RWPE1 (cell line): ENCODE measurements at regions not wholly inside any gene's neighbourhood (a gene's known extent, or its start where the extent isn't known, plus 50 kb on each side); places are given as distances from the start of the nearest gene placed in this dataset.

Experiments used
- CTCF ChIA-PET: fragments of 350-600 bp; sonication (Branson Sonifier 250); formaldehyde crosslinking; extraction: SDS; loops from one replicate; lab custom pipeline; 2021; lab: Yijun Ruan, JAX
- POLR2A ChIA-PET: fragments of 400-600 bp; formaldehyde crosslinking; extraction: SDS; loops from one replicate; lab custom pipeline; 2020; ENCODE audit warnings: antibody characterized with exemption; ENCODE audit not compliant: low non-redundant PET; lab: Yijun Ruan, JAX
- DNase-seq: peaks from one replicate; pipeline ENCODE4 v3.0.0; 2012; ENCODE audit warnings: low spot score
- H3K27ac ChIP-seq: fragments of 450-650 bp; 2 replicates; pipeline ENCODE4 v1.5.1; 2017
- TF ChIP-seq, protein P1 (sequence below): fragments of 450-650 bp; conservative IDR thresholded peaks from 2 replicates; pipeline ENCODE4 v1.5.1; 2017; ENCODE audit warnings: low read depth, mild to moderate bottlenecking

DNA sequence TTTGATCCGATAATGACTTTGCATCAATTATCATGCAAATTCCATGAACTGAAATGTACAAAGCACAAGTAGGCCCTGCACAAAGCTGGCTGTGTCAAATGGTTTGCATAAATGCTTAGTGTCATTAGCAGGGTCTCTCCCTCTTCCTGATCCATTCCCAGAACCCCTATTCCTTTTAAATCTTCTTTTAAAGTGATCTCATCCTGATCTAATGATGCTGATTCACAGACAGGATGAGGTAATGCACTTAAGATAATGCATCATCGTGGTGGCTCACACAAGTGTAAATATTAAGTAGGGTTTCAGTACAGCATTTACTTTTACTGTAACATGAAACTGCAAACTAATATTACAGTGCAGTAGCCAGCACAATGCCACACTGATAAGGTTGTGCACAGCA is 304.8 kb upstream of the SOX11 start:
- no peak overlapping the region for H3K27ac ChIP-seq
- CTCF ChIA-PET, result no interaction called here
- POLR2A ChIA-PET, result no interaction called here
- TF ChIP-seq, protein P1, sequence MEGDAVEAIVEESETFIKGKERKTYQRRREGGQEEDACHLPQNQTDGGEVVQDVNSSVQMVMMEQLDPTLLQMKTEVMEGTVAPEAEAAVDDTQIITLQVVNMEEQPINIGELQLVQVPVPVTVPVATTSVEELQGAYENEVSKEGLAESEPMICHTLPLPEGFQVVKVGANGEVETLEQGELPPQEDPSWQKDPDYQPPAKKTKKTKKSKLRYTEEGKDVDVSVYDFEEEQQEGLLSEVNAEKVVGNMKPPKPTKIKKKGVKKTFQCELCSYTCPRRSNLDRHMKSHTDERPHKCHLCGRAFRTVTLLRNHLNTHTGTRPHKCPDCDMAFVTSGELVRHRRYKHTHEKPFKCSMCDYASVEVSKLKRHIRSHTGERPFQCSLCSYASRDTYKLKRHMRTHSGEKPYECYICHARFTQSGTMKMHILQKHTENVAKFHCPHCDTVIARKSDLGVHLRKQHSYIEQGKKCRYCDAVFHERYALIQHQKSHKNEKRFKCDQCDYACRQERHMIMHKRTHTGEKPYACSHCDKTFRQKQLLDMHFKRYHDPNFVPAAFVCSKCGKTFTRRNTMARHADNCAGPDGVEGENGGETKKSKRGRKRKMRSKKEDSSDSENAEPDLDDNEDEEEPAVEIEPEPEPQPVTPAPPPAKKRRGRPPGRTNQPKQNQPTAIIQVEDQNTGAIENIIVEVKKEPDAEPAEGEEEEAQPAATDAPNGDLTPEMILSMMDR, result no peak
- no peak for DNase-seq

DNA sequence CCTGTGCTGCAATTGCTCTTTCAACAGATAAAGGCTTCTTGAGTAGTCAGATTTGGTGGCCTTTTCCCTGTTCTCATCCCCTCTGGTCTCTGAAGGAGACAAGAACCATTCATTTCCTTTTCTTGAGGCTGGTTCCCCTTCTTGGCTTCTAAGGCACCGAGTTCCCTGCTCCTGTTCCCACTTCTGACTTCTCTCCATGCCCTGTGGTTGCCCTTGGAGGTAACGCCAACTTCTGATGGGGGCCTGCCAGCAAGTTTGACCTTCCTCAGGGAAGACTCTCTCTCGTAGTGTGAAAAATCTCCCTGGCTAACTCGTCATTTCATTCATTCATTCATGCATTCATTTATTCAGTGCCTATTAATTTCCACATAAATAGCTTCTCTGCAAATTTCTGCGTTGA is 302.4 kb upstream of the SOX11 start:
- no peak overlapping the region for H3K27ac ChIP-seq
- CTCF ChIA-PET, result no interaction called here
- DNase-seq, result no peak
- POLR2A ChIA-PET, result no interaction called here
- TF ChIP-seq, protein P1, result no peak

DNA sequence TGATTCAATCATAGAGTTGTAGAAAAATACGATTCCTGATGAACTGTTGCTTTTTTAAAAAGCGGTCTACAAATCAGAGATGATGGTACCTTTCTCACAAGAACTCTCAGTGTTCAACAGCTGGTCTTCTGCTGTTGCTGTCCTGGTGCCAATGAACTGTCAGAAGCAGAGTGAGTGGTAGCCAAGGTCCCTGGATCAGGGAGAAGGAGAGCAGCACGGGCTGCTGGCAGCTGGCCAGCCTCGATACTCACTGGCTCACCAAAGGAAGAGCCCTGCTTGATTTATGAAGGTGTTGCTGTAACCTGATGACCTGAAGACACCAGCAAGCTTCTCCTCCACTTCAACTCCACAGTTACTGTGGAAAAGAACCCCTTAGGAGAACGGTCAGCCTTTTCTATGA is 300.8 kb upstream of the SOX11 start:
- POLR2A ChIA-PET, result no interaction called here
- TF ChIP-seq, protein P1, result no peak
- H3K27ac ChIP-seq, result no peak overlapping the region
- no peak for DNase-seq
- CTCF ChIA-PET, result no interaction called here

DNA sequence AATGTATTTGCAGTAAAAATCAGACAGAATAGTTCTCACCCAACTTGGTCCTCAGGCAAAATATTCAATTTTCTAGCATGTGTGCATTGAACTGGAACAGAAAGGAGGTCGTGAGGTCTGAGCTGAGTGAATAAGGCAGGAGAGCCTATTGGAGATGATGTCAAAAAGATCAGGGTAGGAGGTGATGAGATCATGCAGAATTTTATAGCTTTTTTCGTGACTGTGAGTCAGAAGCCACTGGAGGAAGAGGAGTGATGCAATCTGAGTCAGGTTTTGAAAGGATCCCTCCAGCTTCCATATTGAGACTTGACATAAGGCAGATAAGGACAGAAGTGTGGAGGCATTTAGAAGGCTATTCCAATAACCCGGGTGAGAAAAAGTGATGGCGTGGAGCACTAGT is 299.5 kb upstream of the SOX11 start:
- TF ChIP-seq, protein P1, result no peak
- H3K27ac ChIP-seq, result no peak overlapping the region
- ChIA-PET CTCF (no interaction called here), POLR2A (no interaction called here)
- peak; percentile 2 for DNase-seq

DNA sequence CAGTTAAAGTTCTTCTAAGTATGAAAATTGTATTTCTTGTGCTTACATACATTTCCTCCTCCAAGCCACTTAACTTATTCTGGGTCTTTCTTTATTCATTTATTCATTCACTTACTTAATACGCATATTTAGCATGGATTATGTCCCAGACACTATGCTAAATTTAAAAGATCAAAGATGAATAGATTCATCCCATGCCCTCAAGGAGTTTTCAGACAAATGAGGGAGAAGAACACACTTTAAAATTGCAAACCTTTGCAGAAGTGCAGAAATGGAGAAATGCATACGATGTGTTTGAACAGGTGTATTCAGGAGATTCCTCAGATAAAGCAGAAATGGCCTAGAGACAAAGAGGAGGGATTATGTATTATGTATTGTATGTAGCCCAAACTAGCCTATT is 298.7 kb upstream of the SOX11 start:
- TF ChIP-seq, protein P1, result no peak
- DNase-seq, result no peak
- CTCF ChIA-PET, result no interaction called here
- H3K27ac ChIP-seq, result no peak overlapping the region
- POLR2A ChIA-PET, result no interaction called here

DNA sequence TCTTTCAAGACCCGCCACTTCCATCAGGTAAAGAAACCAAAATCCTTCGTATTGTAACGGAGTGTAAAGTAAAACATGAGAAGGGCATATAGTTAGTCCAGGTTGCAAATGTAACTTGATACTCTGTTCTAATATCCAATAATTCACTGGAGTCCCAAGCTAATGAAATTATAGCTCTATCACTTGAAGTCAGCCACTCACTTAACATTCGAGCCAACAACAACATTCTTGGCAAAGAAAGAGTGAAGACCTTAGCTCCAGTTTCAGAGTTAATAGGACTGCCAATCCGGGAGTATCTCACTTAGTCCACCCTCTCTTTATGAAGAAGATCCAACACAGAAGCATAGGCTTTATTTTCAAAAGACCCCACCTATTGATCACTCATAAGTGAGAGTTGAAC is 298.0 kb upstream of the SOX11 start:
- ChIA-PET CTCF (no interaction called here), POLR2A (no interaction called here)
- TF ChIP-seq, protein P1, result no peak
- H3K27ac ChIP-seq, result no peak overlapping the region
- no peak for DNase-seq
